HEK293 (cell line): ENCODE measurements at regions not wholly inside any gene's neighbourhood (a gene's known extent, or its start where the extent isn't known, plus 50 kb on each side); places are given as distances from the start of the nearest gene placed in this dataset.

ENCODE experiments used
- CTCF ChIA-PET: fragments of 350-600 bp; formaldehyde crosslinking; extraction: SDS; loops from one replicate; lab custom pipeline; 2021; ENCODE audit warnings: antibody characterized with exemption; lab: Yijun Ruan, JAX
- POLR2A ChIA-PET: fragments of 300-600 bp; formaldehyde crosslinking; extraction: SDS; loops from one replicate; lab custom pipeline; 2020; ENCODE audit warnings: antibody characterized with exemption, inconsistent platforms; lab: Yijun Ruan, JAX
- H3K27ac ChIP-seq: fragments of 200-500 bp; sonication (Bioruptor generic); 2 replicates; pipeline ENCODE4 v1.5.1; 2014; ENCODE audit warnings: low read depth, low read length, control low read depth, inconsistent platforms; ENCODE audit errors: extremely low read depth
- H3K36me3 ChIP-seq, 2 experiments: fragments of 200-500 bp in 1 of 2; sonication (Bioruptor generic) in 1 of 2; 1 replicate in 1 of 2; 2 replicates in 1 of 2; pipeline ENCODE4 v1.5.1; 2014 to 2017; ENCODE audit warnings: inconsistent platforms in 2 of 2, low read length in 2 of 2; ENCODE audit not compliant: control insufficient read depth in 2 of 2, insufficient read depth in 1 of 2
- H3K4me1 ChIP-seq: fragments of 200-500 bp; sonication (Bioruptor generic); 2 replicates; pipeline ENCODE4 v1.5.1; 2014; ENCODE audit warnings: mild to moderate bottlenecking, low read length, inconsistent platforms; ENCODE audit not compliant: control insufficient read depth, insufficient read depth
- H3K4me3 ChIP-seq: 2 replicates; pipeline ENCODE4 v1.5.1; 2011; ENCODE audit warnings: low read depth, mild to moderate bottlenecking, control low read depth, low read length, moderate library complexity
- H3K9me3 ChIP-seq: fragments of 200-500 bp; sonication (Bioruptor generic); 2 replicates; pipeline ENCODE4 v1.5.1; 2014; ENCODE audit warnings: low read depth, low read length, inconsistent platforms; ENCODE audit not compliant: control insufficient read depth, insufficient read depth
- GLIS2 ChIP-seq: fragments of 450-650 bp; formaldehyde crosslinking; IDR thresholded peaks from 2 replicates; pipeline ENCODE4 v1.5.1; 2016; ENCODE audit warnings: missing biosample characterization, missing genetic modification characterization
- IKZF3 ChIP-seq: fragments of 450-650 bp; IDR thresholded peaks from 2 replicates; pipeline ENCODE4 v1.5.0; 2018; ENCODE audit warnings: missing biosample characterization, mild to moderate bottlenecking, missing genetic modification characterization, moderate library complexity
- MEIS1 ChIP-seq: sonication (generic); formaldehyde crosslinking; IDR thresholded peaks from 2 replicates; pipeline ENCODE4 v1.8.1; 2022; ENCODE audit warnings: missing genetic modification reagents, mild to moderate bottlenecking, borderline replicate concordance
- SCRT2 ChIP-seq: fragments of 450-650 bp; formaldehyde crosslinking; IDR thresholded peaks from 2 replicates; pipeline ENCODE4 v1.5.1; 2016; ENCODE audit warnings: missing biosample characterization, missing genetic modification characterization
- SP7 ChIP-seq: fragments of 450-650 bp; formaldehyde crosslinking; IDR thresholded peaks from 2 replicates; pipeline ENCODE4 v1.5.1; 2016; ENCODE audit warnings: missing biosample characterization, missing genetic modification characterization
- WT1 ChIP-seq: fragments of 450-650 bp; formaldehyde crosslinking; IDR thresholded peaks from 2 replicates; pipeline ENCODE4 v1.5.1; 2016; ENCODE audit warnings: missing biosample characterization, missing genetic modification characterization
- ZFP3 ChIP-seq: fragments of 450-650 bp; formaldehyde crosslinking; IDR thresholded peaks from 2 replicates; pipeline ENCODE4 v1.5.1; 2016; ENCODE audit warnings: low read depth, missing biosample characterization, missing genetic modification characterization
- ZNF146 ChIP-seq: fragments of 450-650 bp; formaldehyde crosslinking; IDR thresholded peaks from 2 replicates; pipeline ENCODE4 v1.5.1; 2016; ENCODE audit warnings: missing biosample characterization, missing genetic modification characterization
- ZNF239 ChIP-seq: fragments of 450-650 bp; formaldehyde crosslinking; IDR thresholded peaks from 2 replicates; pipeline ENCODE4 v1.5.1; 2016; ENCODE audit warnings: missing biosample characterization, missing genetic modification characterization
- ZNF274 ChIP-seq, 2 experiments: fragments of 200-500 bp in 1 of 2; fragments of 450-650 bp in 1 of 2; sonication (Bioruptor generic) in 1 of 2; formaldehyde crosslinking in 1 of 2; IDR thresholded peaks; 2 replicates each; pipeline versions ENCODE4 v1.5.1 to v1.6.1; 2014 to 2016; ENCODE audit warnings: borderline replicate concordance in 1 of 2, inconsistent platforms in 1 of 2, low read length in 1 of 2, missing biosample characterization in 1 of 2, missing genetic modification characterization in 1 of 2
- ZNF280D ChIP-seq: fragments of 450-650 bp; formaldehyde crosslinking; IDR thresholded peaks from 2 replicates; pipeline ENCODE4 v1.5.1; 2016; ENCODE audit warnings: missing biosample characterization, missing genetic modification characterization
- ZNF362 ChIP-seq: fragments of 450-650 bp; formaldehyde crosslinking; IDR thresholded peaks from 2 replicates; pipeline ENCODE4 v1.5.1; 2016; ENCODE audit warnings: missing biosample characterization, missing genetic modification characterization
- ZNF37A ChIP-seq: fragments of 450-650 bp; IDR thresholded peaks from 2 replicates; pipeline ENCODE4 v1.5.1; 2018; ENCODE audit warnings: missing biosample characterization, missing genetic modification characterization
- ZNF423 ChIP-seq: fragments of 450-650 bp; formaldehyde crosslinking; IDR thresholded peaks from 2 replicates; pipeline ENCODE4 v1.5.1; 2016; ENCODE audit warnings: missing biosample characterization, missing genetic modification characterization
- ZNF449 ChIP-seq: fragments of 450-650 bp; formaldehyde crosslinking; IDR thresholded peaks from 2 replicates; pipeline ENCODE4 v1.5.1; 2017; ENCODE audit warnings: missing biosample characterization, mild to moderate bottlenecking, missing genetic modification characterization, moderate library complexity
- ZNF776 ChIP-seq: fragments of 450-650 bp; formaldehyde crosslinking; IDR thresholded peaks from 2 replicates; pipeline ENCODE4 v1.5.0; 2017; ENCODE audit warnings: missing biosample characterization, missing genetic modification characterization, borderline replicate concordance
- ZNF791 ChIP-seq: fragments of 450-650 bp; formaldehyde crosslinking; IDR thresholded peaks from 2 replicates; pipeline ENCODE4 v1.5.1; 2016; ENCODE audit warnings: missing biosample characterization, missing genetic modification characterization
- ZSCAN4 ChIP-seq: fragments of 450-650 bp; formaldehyde crosslinking; IDR thresholded peaks from 2 replicates; pipeline ENCODE4 v1.5.1; 2017; ENCODE audit warnings: missing biosample characterization, missing genetic modification characterization

- no peak for TF ChIP-seq ZNF449
- no peak for TF ChIP-seq GLIS2 (tag by site-specific recombination)
- TF ChIP-seq MEIS1 (CRISPR knock-in tag): no peak
- no peak for TF ChIP-seq ZNF423 (tag by site-specific recombination)
Observed at GRCh38 chr6:76840865-76841264, 622.4 kb downstream of the HTR1B start (continued).

GRCh38 chr6:76840041-76840745 is 623.1 kb downstream of the HTR1B start:
- H3K36me3 ChIP-seq: no peaks in the 10 kb centered on the region
- no peaks in the 10 kb centered on the region for H3K4me1 ChIP-seq
- POLR2A ChIA-PET: no interaction called here
- no peak overlapping the region for H3K27ac ChIP-seq
- CTCF ChIA-PET: interaction anchor here (0.7 to 1.2 kb wide), 2 partner anchors 17 to 20 kb away, joined by 3 read pairs; no protein-coding TSS in a partner anchor
- no peak for TF ChIP-seq ZNF239 (tag by site-specific recombination)
- TF ChIP-seq ZNF274 (IDR thresholded peaks at IDR 0.05; ENCODE audit: low read length): no peak
- no peak for TF ChIP-seq ZNF274 (tag by site-specific recombination; IDR thresholded peaks at IDR 0.05; ENCODE audit: borderline replicate concordance)
- no peak for TF ChIP-seq ZSCAN4
- TF ChIP-seq ZNF791: no peak
- TF ChIP-seq ZNF146: no peak
- no peak for TF ChIP-seq ZNF280D (tag by site-specific recombination)
- no peak for TF ChIP-seq ZNF37A
- no peak for TF ChIP-seq ZFP3 (tag by site-specific recombination)
- no peak for TF ChIP-seq WT1 (tag by site-specific recombination)
- TF ChIP-seq ZNF362 (tag by site-specific recombination): no peak
- TF ChIP-seq IKZF3: no peak
- TF ChIP-seq SCRT2 (tag by site-specific recombination): no peak
- TF ChIP-seq ZNF776 (tag by site-specific recombination): no peak
- TF ChIP-seq SP7: no peak
- no peaks in the 10 kb centered on the region for H3K9me3 ChIP-seq
- H3K4me3 ChIP-seq: no peak overlapping the region
